Prostate gland (tissue), 2 donors: ENCODE measurements at regions not wholly inside any gene's neighbourhood (a gene's known extent, or its start where the extent isn't known, plus 50 kb on each side); places are given as distances from the start of the nearest gene placed in this dataset.

Source experiments
- DNase-seq: peaks from one replicate; pipeline ENCODE4 v3.0.0-alpha.2; 2019; ENCODE audit warnings: low spot score
- H3K27ac ChIP-seq, 2 donors: fragments of 200-600 bp; sonication (generic); 2 replicates each; pipeline ENCODE4 v1.5.1; 2017 to 2019
- H3K27me3 ChIP-seq: fragments of 200-600 bp; sonication (generic); replicated peaks from 2 replicates; pipeline ENCODE4 v1.5.1; 2019; ENCODE audit not compliant: insufficient read depth
- H3K36me3 ChIP-seq, 2 donors: fragments of 200-600 bp; sonication (generic); 1 replicate in 1 of 2; 2 replicates in 1 of 2; pipeline versions ENCODE4 v1.5.1 to v1.8.1; 2017 to 2019
- H3K4me1 ChIP-seq: fragments of 200-600 bp; sonication (generic); replicated peaks from 2 replicates; pipeline ENCODE4 v1.5.1; 2019
- H3K4me3 ChIP-seq, 2 donors: fragments of 200-600 bp; sonication (generic); 2 replicates each; pipeline ENCODE4 v1.5.1; 2017 to 2019
- H3K9me3 ChIP-seq: fragments of 200-600 bp; sonication (generic); 2 replicates; pipeline ENCODE4 v1.5.1; 2017
- CTCF ChIP-seq, 4 experiments: fragments of 200-600 bp in 2 of 4; fragments of 450-650 bp in 2 of 4; sonication (generic) in 2 of 4; IDR thresholded peaks; 1 replicate in 3 of 4; 2 replicates in 1 of 4; pipeline ENCODE4 v1.5.1; 2016 to 2019; ENCODE audit warnings: antibody characterized with exemption in 4 of 4, mild to moderate bottlenecking in 2 of 4, moderate library complexity in 2 of 4
- POLR2A ChIP-seq: fragments of 450-650 bp; IDR thresholded peaks from one replicate; pipeline ENCODE4 v1.6.1; 2016; ENCODE audit warnings: antibody characterized with exemption, mild to moderate bottlenecking
- POLR2AphosphoS5 ChIP-seq: sonication (generic); formaldehyde crosslinking; IDR thresholded peaks from one replicate; pipeline ENCODE4 v1.6.1; 2017; ENCODE audit warnings: antibody characterized with exemption
- WGBS: methylation state at CpG from one replicate; pipeline ENCODE4 v1.1.5; 2018; 5-methylcytosine and 5-hydroxymethylcytosine counted together
- intact Hi-C: fragments of 100-400 bp; cut with DNase I; formaldehyde crosslinking; loops from one replicate; pipeline ENCODE4 v1.14.2; 2022

DNA sequence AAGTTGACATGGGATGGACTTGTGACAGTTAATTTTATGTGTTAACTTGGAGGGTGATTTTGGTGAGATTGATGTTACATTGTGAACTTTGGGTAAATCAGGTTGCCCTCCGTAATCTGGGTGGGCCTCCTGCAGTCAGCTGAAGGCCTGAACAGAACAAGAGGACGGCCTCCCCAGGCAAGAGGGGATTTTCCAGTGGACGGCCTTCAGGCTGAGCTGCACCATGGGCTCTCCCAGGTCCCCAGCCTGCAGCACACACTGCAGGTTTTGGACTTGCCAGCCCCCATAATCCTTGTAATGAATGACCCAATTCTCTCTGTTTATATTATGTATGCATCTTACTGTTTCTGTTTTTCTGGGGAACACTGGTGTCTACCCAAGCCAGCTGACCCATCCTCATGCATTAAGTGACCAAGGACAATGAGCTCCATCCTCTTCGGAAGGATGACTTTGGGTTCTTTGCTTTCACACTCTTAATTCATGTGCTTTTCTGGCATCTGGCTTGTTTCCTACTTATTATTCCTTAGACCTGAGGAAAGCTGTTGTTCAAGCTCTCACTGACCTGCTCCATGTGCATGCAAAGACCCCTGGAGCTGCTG lies 64.2 kb downstream of the DACT2 start:
- intact Hi-C loops: no loop called here
- no peak for DNase-seq
- Histone ChIP-seq H3K9me3 (no peaks in the 10 kb centered on the region), H3K4me1 (no peaks in the 10 kb centered on the region), H3K27ac (no peak overlapping the region), H3K4me3 (no peak overlapping the region), H3K36me3 (no peaks in the 10 kb centered on the region), H3K27me3 (no peaks in the 10 kb centered on the region)
- 97% methylated on average over 4 of the region's 4 CpGs for WGBS
- no peak for TF ChIP-seq CTCF (IDR thresholded peaks at IDR 0.05)
- no peak for TF ChIP-seq POLR2AphosphoS5
- no peak for TF ChIP-seq POLR2A

- Histone ChIP-seq H3K36me3 (no peaks in the 10 kb centered on the region), H3K9me3 (no peaks in the 10 kb centered on the region), H3K4me1 (no peaks in the 10 kb centered on the region), H3K27ac (no peak overlapping the region), H3K27me3 (no peaks in the 10 kb centered on the region), H3K4me3 (no peak overlapping the region)
- no peak for DNase-seq
- TF ChIP-seq POLR2A (no peak), CTCF (IDR thresholded peaks at IDR 0.05) (no peak), POLR2AphosphoS5 (no peak)
- 89% methylated on average over 4 of the region's 4 CpGs for WGBS
- intact Hi-C loops: no loop called here
Observed at GRCh38 chr6:168252267-168252666, 67.3 kb downstream of the DACT2 start.

- TF ChIP-seq CTCF (IDR thresholded peaks at IDR 0.05) (no peak), POLR2A (no peak), POLR2AphosphoS5 (no peak)
- no peak for DNase-seq
- Histone ChIP-seq H3K4me3 (no peak overlapping the region), H3K4me1 (no peaks in the 10 kb centered on the region), H3K36me3 (no peaks in the 10 kb centered on the region), H3K27me3 (no peaks in the 10 kb centered on the region), H3K9me3 (no peaks in the 10 kb centered on the region), H3K27ac (no peak overlapping the region)
- 66% methylated on average over 11 of the region's 11 CpGs for WGBS
- intact Hi-C loops: no loop called here
Observed at GRCh38 chr6:168250250-168250649, 69.3 kb downstream of the DACT2 start.

GRCh38 chr6:168249746-168250145 lies 69.8 kb downstream of the DACT2 start:
- H3K27me3 ChIP-seq: no peaks in the 10 kb centered on the region
- intact Hi-C loops: no loop called here
- no peak for DNase-seq
- H3K4me1 ChIP-seq: no peaks in the 10 kb centered on the region
- H3K36me3 ChIP-seq: no peaks in the 10 kb centered on the region
- TF ChIP-seq POLR2A: no peak
- H3K4me3 ChIP-seq: no peak overlapping the region
- H3K27ac ChIP-seq: no peak overlapping the region
- 95% methylated on average over 13 of the region's 13 CpGs for WGBS
- H3K9me3 ChIP-seq: no peaks in the 10 kb centered on the region

- Histone ChIP-seq H3K27me3 (no peaks in the 10 kb centered on the region), H3K9me3 (no peaks in the 10 kb centered on the region), H3K4me1 (no peaks in the 10 kb centered on the region), H3K27ac (no peak overlapping the region), H3K4me3 (no peak overlapping the region), H3K36me3 (no peaks in the 10 kb centered on the region)
- intact Hi-C loops: no loop called here
- DNase-seq: no peak
- 75% methylated on average over 9 of the region's 9 CpGs for WGBS
- TF ChIP-seq POLR2AphosphoS5 (no peak), CTCF (IDR thresholded peaks at IDR 0.05) (no peak), POLR2A (no peak)
Observed at GRCh38 chr6:168248148-168248620, 71.4 kb downstream of the DACT2 start.
